HG03196 (cell line): ENCODE measurements at regions not wholly inside any gene's neighbourhood (a gene's known extent, or its start where the extent isn't known, plus 50 kb on each side); places are given as distances from the start of the nearest gene placed in this dataset.

Source experiments
- ATAC-seq: cut with Tn5 transposase; IDR thresholded peaks from one replicate; pipeline ENCODE4 v1.9.1; 2021; ENCODE audit not compliant: unreplicated experiment

DNA sequence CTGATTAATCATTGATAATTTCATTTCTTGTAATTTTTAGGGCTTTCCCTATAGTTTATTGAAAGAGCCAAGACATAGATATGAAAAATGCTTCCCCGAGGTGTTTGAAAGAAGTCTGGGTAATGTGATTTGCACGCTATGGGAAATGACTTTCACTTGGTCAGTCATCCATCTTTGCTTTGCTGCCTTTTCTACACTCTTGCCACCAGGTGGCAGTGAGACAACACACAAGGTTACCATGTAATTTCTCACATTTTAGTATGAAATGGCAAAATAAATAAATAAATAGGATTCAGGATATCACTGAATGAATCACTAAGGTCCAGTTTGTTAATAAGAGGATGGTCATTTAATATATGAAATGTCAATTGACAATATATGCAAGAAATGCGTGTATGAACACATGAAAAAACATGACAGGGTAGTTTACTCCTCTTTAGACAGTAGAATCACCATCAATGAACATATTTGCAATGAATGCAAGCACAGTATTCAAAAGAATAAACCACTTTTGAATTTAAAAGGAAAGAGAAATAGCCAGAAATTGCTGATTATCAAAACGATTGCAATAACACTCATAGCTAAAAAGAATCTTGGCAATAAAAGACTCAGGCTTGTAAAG, 52.2 kb upstream of the KCNH7 start:
- ATAC-seq: peak; percentile 90

- ATAC-seq: no peak
Measured at GRCh38 chr2:162888652-162889051, 50.1 kb upstream of the KCNH7 start.
